LNCaP clone FGC (cell line): ENCODE measurements at regions not wholly inside any gene's neighbourhood (a gene's known extent, or its start where the extent isn't known, plus 50 kb on each side); places are given as distances from the start of the nearest gene placed in this dataset.
"Not testable (repeated sequence)": the region's sequence is repeated elsewhere in the genome, so short reads cannot be mapped to it uniquely, and the experiment has no call there.

Experiments used
- DNase-seq: peaks from one replicate; pipeline ENCODE4 v3.0.0-alpha.2; 2011; ENCODE audit warnings: low read depth
- H3K4me3 ChIP-seq: 2 replicates; pipeline ENCODE4 v1.5.1; 2011; ENCODE audit warnings: mild to moderate bottlenecking, low read depth, low read length, control low read depth
- CTCF ChIP-seq: IDR thresholded peaks from 2 replicates; pipeline ENCODE4 v1.5.1; 2012; ENCODE audit warnings: mild to moderate bottlenecking; ENCODE audit not compliant: control insufficient read depth, insufficient read depth; ENCODE audit errors: extremely low read depth

- DNase-seq, result no peak
Measured at GRCh38 chr6:134585517-134585873, 267.6 kb upstream of the SGK1 start.

GRCh38 chr6:134584847-134585516, 267.1 kb upstream of the SGK1 start:
- DNase-seq, result no peak
- no peak for TF ChIP-seq CTCF
- no peak overlapping the region for H3K4me3 ChIP-seq

More at GRCh38 chr6:134585517-134585873, 267.6 kb upstream of the SGK1 start:
- no peak overlapping the region for H3K4me3 ChIP-seq
- no peak for TF ChIP-seq CTCF

GRCh38 chr6:134577998-134578397, 260.1 kb upstream of the SGK1 start:
- DNase-seq, result no peak
- no peak for TF ChIP-seq CTCF

GRCh38 chr6:134575221-134575620, 257.3 kb upstream of the SGK1 start:
- no peak overlapping the region for H3K4me3 ChIP-seq
- no peak for DNase-seq
- TF ChIP-seq CTCF, result no peak

More at GRCh38 chr6:134577998-134578397, 260.1 kb upstream of the SGK1 start:
- no peak overlapping the region for H3K4me3 ChIP-seq

GRCh38 chr6:134574491-134574890, 256.6 kb upstream of the SGK1 start:
- no peak for TF ChIP-seq CTCF
- DNase-seq, result no peak

GRCh38 chr6:134569996-134570395, 252.1 kb upstream of the SGK1 start:
- not testable (repeated sequence) for H3K4me3 ChIP-seq, DNase-seq

More at GRCh38 chr6:134574491-134574890, 256.6 kb upstream of the SGK1 start:
- no peak overlapping the region for H3K4me3 ChIP-seq

GRCh38 chr6:134564705-134565104, 246.8 kb upstream of the SGK1 start:
- no peak overlapping the region for H3K4me3 ChIP-seq
- no peak for TF ChIP-seq CTCF
- no peak for DNase-seq
